ENCODE measurements at regions not wholly inside any gene's neighbourhood (a gene's known extent, or its start where the extent isn't known, plus 50 kb on each side); places are given as distances from the start of the nearest gene placed in this dataset.

DNA sequence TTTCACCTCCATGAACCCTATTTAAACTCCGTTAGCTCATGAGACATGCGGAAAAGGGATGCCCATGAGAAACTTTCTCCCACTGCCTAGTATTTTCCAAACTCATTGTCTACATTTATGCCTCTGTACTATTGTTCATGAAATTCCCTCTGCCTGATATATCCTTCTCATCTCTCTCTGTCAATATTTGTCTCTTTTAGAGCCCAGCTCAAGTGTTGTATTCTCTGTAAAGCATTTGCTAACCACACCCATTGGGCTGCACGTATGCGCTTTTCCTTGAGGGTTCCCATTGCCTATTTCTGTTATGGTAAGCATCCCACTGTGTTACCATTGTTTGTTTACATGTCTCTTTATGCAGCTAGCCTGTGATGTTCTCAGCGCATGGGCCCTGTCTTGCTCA, 211.4 kb downstream of the MDFIC start:
- Histone ChIP-seq H4K20me1 (ENCODE audit: control insufficient read depth, insufficient read depth, low read depth, low read length) (no peaks in the 10 kb centered on the region), H3K36me3 (ENCODE audit: control insufficient read depth, low read length) (no peaks in the 10 kb centered on the region), H3K27me3 (ENCODE audit: control insufficient read depth, low read length) (no peaks in the 10 kb centered on the region), H3K9me3 (ENCODE audit: control insufficient read depth, insufficient read depth, low read length) (no peaks in the 10 kb centered on the region), H3K79me2 (ENCODE audit: control insufficient read depth, low read length) (no peaks in the 10 kb centered on the region), H3F3A (ENCODE audit: control insufficient read depth, insufficient read depth) (no peaks in the 10 kb centered on the region), H3K9me2 (replicated peaks; ENCODE audit: control insufficient read depth, low read length) (no peaks in the 10 kb centered on the region), H3K4me1 (ENCODE audit: control insufficient read depth, low read length) (no peaks in the 10 kb centered on the region), H3K27ac (ENCODE audit: low read depth, low read length) (no peak overlapping the region), H3K4me3 (ENCODE audit: low read length) (no peak overlapping the region), H3K4me2 (ENCODE audit: low read length) (no peak overlapping the region)
- no peak for TF ChIP-seq EZH2phosphoT487 (IDR thresholded peaks at IDR 0.05; ENCODE audit: borderline replicate concordance, low read length)
- TF ChIP-seq, protein P1, sequence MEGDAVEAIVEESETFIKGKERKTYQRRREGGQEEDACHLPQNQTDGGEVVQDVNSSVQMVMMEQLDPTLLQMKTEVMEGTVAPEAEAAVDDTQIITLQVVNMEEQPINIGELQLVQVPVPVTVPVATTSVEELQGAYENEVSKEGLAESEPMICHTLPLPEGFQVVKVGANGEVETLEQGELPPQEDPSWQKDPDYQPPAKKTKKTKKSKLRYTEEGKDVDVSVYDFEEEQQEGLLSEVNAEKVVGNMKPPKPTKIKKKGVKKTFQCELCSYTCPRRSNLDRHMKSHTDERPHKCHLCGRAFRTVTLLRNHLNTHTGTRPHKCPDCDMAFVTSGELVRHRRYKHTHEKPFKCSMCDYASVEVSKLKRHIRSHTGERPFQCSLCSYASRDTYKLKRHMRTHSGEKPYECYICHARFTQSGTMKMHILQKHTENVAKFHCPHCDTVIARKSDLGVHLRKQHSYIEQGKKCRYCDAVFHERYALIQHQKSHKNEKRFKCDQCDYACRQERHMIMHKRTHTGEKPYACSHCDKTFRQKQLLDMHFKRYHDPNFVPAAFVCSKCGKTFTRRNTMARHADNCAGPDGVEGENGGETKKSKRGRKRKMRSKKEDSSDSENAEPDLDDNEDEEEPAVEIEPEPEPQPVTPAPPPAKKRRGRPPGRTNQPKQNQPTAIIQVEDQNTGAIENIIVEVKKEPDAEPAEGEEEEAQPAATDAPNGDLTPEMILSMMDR (IDR thresholded peaks at IDR 0.05; ENCODE audit: low read depth, low read length, poor library complexity, severe bottlenecking): no peak

DNA sequence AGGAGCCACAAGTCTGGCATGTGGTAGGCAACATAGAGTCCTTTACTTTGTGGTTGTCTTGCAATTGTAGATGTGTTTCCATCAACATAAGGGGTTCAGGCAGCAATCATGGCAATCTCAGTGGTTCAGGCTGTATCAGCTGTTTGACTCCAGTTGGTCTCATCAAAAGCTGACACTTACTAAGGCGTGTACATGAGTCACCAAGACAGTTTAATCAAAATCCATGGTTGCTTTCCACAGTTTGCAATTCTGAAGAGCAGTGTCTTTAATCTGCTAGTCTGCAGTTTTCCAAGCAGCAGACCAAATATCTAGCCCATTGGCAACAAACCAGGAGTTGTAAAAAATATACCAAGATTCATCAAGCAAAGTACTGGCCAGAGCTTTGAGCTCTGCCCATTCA, 210.2 kb downstream of the MDFIC start:
- Histone ChIP-seq H4K20me1 (ENCODE audit: control insufficient read depth, insufficient read depth, low read depth, low read length) (no peaks in the 10 kb centered on the region), H3K79me2 (ENCODE audit: control insufficient read depth, low read length) (no peaks in the 10 kb centered on the region)
- TF ChIP-seq, protein P1 (IDR thresholded peaks at IDR 0.05; ENCODE audit: low read depth, low read length, poor library complexity, severe bottlenecking): no peak
- no peak for TF ChIP-seq EZH2phosphoT487 (IDR thresholded peaks at IDR 0.05; ENCODE audit: borderline replicate concordance, low read length)

DNA sequence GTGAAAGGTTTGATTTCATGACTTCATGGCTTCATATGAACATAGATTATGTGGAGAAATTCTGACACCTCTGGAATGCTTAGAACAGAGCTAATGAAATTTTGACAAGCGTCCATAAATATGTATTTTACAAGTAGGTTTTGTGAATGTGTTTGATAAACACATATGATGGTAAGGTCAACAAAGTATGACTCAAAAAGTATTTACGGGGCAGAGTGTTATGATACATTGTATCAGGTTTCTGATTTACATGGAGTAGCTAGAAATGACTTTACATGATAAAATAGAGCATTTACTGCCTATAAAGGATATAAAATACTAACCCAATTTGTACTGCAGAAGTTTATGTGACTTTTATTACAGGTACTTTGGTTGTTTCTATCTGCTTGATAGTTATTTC, 206.3 kb downstream of the MDFIC start:
- H3K4me3 ChIP-seq (ENCODE audit: low read length): no peak overlapping the region

More for the DNA sequence above, 210.2 kb downstream of the MDFIC start:
- Histone ChIP-seq H3K9me3 (ENCODE audit: control insufficient read depth, insufficient read depth, low read length) (no peaks in the 10 kb centered on the region), H3K27ac (ENCODE audit: low read depth, low read length) (no peak overlapping the region), H3K9me2 (replicated peaks; ENCODE audit: control insufficient read depth, low read length) (no peaks in the 10 kb centered on the region), H3K4me1 (ENCODE audit: control insufficient read depth, low read length) (no peaks in the 10 kb centered on the region), H3K36me3 (ENCODE audit: control insufficient read depth, low read length) (no peaks in the 10 kb centered on the region), H3K4me3 (ENCODE audit: low read length) (no peak overlapping the region), H3K27me3 (ENCODE audit: control insufficient read depth, low read length) (no peaks in the 10 kb centered on the region), H3K4me2 (ENCODE audit: low read length) (no peak overlapping the region), H3F3A (ENCODE audit: control insufficient read depth, insufficient read depth) (no peaks in the 10 kb centered on the region)

More for the DNA sequence above, 206.3 kb downstream of the MDFIC start:
- Histone ChIP-seq H3K36me3 (ENCODE audit: control insufficient read depth, low read length) (no peaks in the 10 kb centered on the region), H3K27me3 (ENCODE audit: control insufficient read depth, low read length) (no peaks in the 10 kb centered on the region), H3F3A (ENCODE audit: control insufficient read depth, insufficient read depth) (no peaks in the 10 kb centered on the region), H3K4me2 (ENCODE audit: low read length) (no peak overlapping the region), H3K4me1 (ENCODE audit: control insufficient read depth, low read length) (no peaks in the 10 kb centered on the region), H3K9me3 (ENCODE audit: control insufficient read depth, insufficient read depth, low read length) (no peaks in the 10 kb centered on the region), H3K27ac (ENCODE audit: low read depth, low read length) (no peak overlapping the region), H3K79me2 (ENCODE audit: control insufficient read depth, low read length) (no peaks in the 10 kb centered on the region), H4K20me1 (ENCODE audit: control insufficient read depth, insufficient read depth, low read depth, low read length) (no peaks in the 10 kb centered on the region), H3K9me2 (replicated peaks; ENCODE audit: control insufficient read depth, low read length) (no peaks in the 10 kb centered on the region)
- TF ChIP-seq, protein P1 (IDR thresholded peaks at IDR 0.05; ENCODE audit: low read depth, low read length, poor library complexity, severe bottlenecking): no peak
- TF ChIP-seq EZH2phosphoT487 (IDR thresholded peaks at IDR 0.05; ENCODE audit: borderline replicate concordance, low read length): no peak
